ENCODE measurements at regions not wholly inside any gene's neighbourhood (a gene's known extent, or its start where the extent isn't known, plus 50 kb on each side); places are given as distances from the start of the nearest gene placed in this dataset.

- no peak for ATAC-seq
Measured at GRCh38 chr4:31905363-31905762, 1185.2 kb downstream of the PCDH7 start.

GRCh38 chr4:31908261-31908660 lies 1188.1 kb downstream of the PCDH7 start:
- no peak for TF ChIP-seq CSDC2 (CRISPR knock-in tag; IDR thresholded peaks at IDR 0.05)
- no peak for TF ChIP-seq ZFP3 (CRISPR knock-in tag; IDR thresholded peaks at IDR 0.05)
- no peak for TF ChIP-seq ARNTL (CRISPR knock-in tag; IDR thresholded peaks at IDR 0.05; ENCODE audit: borderline replicate concordance, low read depth)
- no peak for TF ChIP-seq TSHZ2 (CRISPR knock-in tag; IDR thresholded peaks at IDR 0.05)
- TF ChIP-seq ESRRG (CRISPR knock-in tag; IDR thresholded peaks at IDR 0.05): no peak
- TF ChIP-seq, protein P1, sequence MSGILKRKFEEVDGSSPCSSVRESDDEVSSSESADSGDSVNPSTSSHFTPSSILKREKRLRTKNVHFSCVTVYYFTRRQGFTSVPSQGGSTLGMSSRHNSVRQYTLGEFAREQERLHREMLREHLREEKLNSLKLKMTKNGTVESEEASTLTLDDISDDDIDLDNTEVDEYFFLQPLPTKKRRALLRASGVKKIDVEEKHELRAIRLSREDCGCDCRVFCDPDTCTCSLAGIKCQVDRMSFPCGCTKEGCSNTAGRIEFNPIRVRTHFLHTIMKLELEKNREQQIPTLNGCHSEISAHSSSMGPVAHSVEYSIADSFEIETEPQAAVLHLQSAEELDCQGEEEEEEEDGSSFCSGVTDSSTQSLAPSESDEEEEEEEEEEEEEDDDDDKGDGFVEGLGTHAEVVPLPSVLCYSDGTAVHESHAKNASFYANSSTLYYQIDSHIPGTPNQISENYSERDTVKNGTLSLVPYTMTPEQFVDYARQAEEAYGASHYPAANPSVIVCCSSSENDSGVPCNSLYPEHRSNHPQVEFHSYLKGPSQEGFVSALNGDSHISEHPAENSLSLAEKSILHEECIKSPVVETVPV (CRISPR knock-in tag; IDR thresholded peaks at IDR 0.05): no peak
- no peak for TF ChIP-seq ZNF8 (CRISPR knock-in tag; IDR thresholded peaks at IDR 0.05)
- TF ChIP-seq CREB5 (CRISPR knock-in tag; IDR thresholded peaks at IDR 0.05; ENCODE audit: low read depth): no peak
- no peak for TF ChIP-seq BACH2 (CRISPR knock-in tag; IDR thresholded peaks at IDR 0.05; ENCODE audit: borderline replicate concordance)
- ATAC-seq: no peak

More at GRCh38 chr4:31905363-31905762, 1185.2 kb downstream of the PCDH7 start:
- TF ChIP-seq BACH2 (CRISPR knock-in tag; IDR thresholded peaks at IDR 0.05; ENCODE audit: borderline replicate concordance) (no peak), ZC3H10 (CRISPR knock-in tag; IDR thresholded peaks at IDR 0.05) (no peak), PATZ1 (CRISPR knock-in tag; IDR thresholded peaks at IDR 0.05; ENCODE audit: borderline replicate concordance) (no peak)
- TF ChIP-seq, protein P1 (CRISPR knock-in tag; IDR thresholded peaks at IDR 0.05): no peak

DNA sequence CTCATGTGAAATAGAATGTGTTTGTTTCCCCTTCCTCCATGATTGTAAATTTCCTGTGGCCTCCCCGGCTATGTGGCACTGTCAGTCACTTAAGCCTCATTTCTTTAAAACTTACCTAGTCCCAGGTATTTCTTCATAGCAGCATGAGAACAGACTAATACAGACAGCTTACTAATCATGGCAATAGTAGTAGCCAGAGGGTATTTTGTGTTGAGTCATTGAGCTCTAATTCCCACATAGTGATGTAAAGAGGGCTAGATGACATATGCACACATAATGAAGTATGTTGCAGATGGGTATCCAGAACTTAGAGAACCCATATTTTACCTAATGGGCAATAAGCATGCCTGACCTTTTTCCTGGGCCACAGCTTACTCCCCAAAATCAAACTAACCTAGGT lies 1197.2 kb downstream of the PCDH7 start:
- ATAC-seq: no peak

More for the DNA sequence above, 1197.2 kb downstream of the PCDH7 start:
- TF ChIP-seq ESRRG (CRISPR knock-in tag; IDR thresholded peaks at IDR 0.05): no peak
- TF ChIP-seq TSHZ2 (CRISPR knock-in tag; IDR thresholded peaks at IDR 0.05): no peak
- no peak for TF ChIP-seq ZFP3 (CRISPR knock-in tag; IDR thresholded peaks at IDR 0.05)
- TF ChIP-seq ZNF565 (CRISPR knock-in tag; conservative IDR thresholded peaks at IDR 0.05; ENCODE audit: low read depth): no peak
- TF ChIP-seq ZFP30 (CRISPR knock-in tag; IDR thresholded peaks at IDR 0.05): no peak
- no peak for TF ChIP-seq ISL1 (CRISPR knock-in tag; IDR thresholded peaks at IDR 0.05)

Data from SK-N-SH treated with all-trans-retinoic acid at 6 μM for 48 hours (cell line).